ENCODE measurements at regions not wholly inside any gene's neighbourhood (a gene's known extent, or its start where the extent isn't known, plus 50 kb on each side); places are given as distances from the start of the nearest gene placed in this dataset.

GRCh38 chr3:110598847-110599490, 472.6 kb upstream of the NECTIN3 start:
- TF ChIP-seq EZH2 (IDR thresholded peaks at IDR 0.05) (no peak), POLR2AphosphoS5 (IDR thresholded peaks at IDR 0.05; ENCODE audit: borderline replicate concordance, low read depth, low read length) (no peak)

Measured in SK-N-MC (cell line).